ENCODE measurements at regions not wholly inside any gene's neighbourhood (a gene's known extent, or its start where the extent isn't known, plus 50 kb on each side); places are given as distances from the start of the nearest gene placed in this dataset.

DNA sequence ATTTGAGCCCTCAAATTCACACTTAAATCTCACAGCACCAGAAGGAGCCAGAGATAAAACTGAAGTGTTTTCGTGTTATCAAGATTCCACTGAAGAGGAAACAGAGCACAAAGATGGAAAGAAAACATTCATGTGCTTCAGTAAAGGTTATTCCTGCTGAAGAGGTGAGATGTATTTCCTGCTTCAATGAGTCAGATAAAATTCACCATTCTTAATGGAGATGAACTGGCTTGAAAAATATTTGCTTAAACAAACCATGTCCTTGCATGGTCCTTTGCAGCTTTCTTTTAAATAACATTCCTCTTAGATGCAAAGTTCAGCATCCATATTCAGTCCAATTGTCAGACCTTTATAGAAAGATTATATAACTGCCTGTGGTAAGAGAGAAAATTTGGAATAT lies 294.2 kb downstream of the IPMK start:
- no peak overlapping the region for H3K4me3 ChIP-seq (ENCODE audit: low read depth, low read length)
- DNase-seq (ENCODE audit: low read depth): no peak
- TF ChIP-seq, protein P1, sequence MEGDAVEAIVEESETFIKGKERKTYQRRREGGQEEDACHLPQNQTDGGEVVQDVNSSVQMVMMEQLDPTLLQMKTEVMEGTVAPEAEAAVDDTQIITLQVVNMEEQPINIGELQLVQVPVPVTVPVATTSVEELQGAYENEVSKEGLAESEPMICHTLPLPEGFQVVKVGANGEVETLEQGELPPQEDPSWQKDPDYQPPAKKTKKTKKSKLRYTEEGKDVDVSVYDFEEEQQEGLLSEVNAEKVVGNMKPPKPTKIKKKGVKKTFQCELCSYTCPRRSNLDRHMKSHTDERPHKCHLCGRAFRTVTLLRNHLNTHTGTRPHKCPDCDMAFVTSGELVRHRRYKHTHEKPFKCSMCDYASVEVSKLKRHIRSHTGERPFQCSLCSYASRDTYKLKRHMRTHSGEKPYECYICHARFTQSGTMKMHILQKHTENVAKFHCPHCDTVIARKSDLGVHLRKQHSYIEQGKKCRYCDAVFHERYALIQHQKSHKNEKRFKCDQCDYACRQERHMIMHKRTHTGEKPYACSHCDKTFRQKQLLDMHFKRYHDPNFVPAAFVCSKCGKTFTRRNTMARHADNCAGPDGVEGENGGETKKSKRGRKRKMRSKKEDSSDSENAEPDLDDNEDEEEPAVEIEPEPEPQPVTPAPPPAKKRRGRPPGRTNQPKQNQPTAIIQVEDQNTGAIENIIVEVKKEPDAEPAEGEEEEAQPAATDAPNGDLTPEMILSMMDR (conservative IDR thresholded peaks at IDR 0.05; ENCODE audit: low read depth, low read length): no peak

DNA sequence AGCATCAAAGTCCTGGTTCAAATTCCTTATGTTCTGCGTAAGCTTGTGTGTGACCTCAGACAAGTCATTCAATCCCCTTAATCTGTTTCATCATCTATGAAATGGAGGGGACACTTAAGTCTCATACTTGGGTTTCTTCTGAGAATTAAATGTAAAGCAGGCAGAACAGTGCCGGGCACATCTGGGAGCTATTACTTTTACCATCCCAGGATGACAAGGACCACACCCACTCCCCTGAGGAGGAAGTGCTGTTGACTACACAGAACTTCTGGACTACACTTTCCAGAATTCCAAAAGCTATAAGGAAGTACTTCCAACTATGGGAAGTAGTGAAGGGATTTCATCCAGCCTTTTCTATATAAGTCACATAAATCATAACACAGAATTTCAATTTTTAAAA lies 294.9 kb downstream of the IPMK start:
- TF ChIP-seq, protein P1 (conservative IDR thresholded peaks at IDR 0.05; ENCODE audit: low read depth, low read length): no peak
- no peak for DNase-seq (ENCODE audit: low read depth)
- no peak overlapping the region for H3K4me3 ChIP-seq (ENCODE audit: low read depth, low read length)

DNA sequence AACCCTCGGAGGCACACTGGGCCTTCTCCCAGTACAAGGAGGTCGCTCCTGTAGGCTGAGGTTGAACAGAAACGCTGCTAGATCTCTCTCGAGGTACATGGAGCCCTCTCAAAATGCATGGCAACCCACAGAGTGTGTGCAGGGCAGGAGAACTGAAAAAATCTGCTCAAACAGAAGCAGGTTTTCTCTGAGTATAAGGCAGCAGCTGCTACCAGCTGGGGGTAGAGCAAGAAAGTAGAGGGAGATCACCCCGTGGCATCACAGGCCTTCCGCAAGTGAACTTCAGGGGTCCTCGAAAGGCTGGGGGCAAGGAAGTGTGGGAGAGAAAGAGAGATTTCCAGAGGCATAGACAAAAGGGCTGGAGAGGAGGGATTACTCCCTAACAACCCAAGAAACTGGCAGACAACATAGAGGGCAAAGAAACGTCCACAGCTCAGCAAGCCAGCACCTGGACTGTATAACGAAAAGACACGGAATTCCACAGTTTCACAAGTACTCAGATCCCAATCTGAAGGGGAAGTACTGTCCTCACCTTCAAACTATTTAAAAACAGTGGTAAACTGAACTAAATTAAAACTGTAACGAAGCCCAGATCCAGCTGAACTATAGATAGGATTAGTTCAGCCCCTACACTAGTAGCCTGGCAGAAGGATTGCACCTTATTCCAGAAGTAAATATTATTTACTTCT lies 299.2 kb downstream of the IPMK start:
- H3K4me3 ChIP-seq (ENCODE audit: low read depth, low read length): no peak overlapping the region
- DNase-seq (ENCODE audit: low read depth): no peak
- TF ChIP-seq, protein P1 (conservative IDR thresholded peaks at IDR 0.05; ENCODE audit: low read depth, low read length): no peak

DNA sequence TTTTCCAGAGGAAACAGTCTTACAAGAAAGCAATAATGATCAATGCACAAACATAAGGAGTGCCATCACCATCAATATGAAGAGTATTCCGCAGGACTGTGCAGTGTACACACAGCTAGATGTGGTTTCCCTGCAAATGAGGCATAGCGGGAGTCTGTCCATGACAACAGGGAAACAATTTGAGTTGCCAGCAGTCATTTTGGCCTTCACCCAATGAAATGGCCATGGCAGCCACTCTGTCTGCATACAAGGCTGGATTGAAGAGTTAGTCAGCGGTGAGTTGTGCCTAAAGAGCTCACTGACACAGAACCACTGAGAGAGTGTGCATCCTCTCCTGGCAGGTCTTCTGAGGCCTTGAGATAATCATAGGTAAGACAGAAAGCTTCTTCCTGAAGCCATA lies 303.3 kb downstream of the IPMK start:
- no peak overlapping the region for H3K4me3 ChIP-seq (ENCODE audit: low read depth, low read length)
- peak; percentile 64 for DNase-seq (ENCODE audit: low read depth)
- TF ChIP-seq, protein P1 (conservative IDR thresholded peaks at IDR 0.05; ENCODE audit: low read depth, low read length): no peak

DNA sequence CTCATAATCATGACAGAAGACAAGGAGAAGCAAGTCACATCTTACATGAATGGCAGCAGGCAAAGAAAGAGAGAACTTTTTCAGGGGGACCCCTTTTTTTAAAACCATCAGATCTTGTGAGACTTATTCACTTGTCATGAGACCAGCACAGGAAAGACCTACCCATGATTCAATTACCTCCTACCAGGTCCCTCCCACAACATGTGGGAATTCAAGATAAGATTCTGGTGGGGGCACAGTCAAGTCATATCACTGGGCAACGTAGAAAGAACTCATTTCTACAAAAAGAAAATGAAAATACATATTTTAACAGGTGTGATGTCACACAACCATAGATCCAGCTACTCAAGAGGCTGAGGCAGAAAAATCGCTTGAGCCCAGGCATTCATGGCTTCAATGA lies 304.1 kb downstream of the IPMK start:
- no peak overlapping the region for H3K4me3 ChIP-seq (ENCODE audit: low read depth, low read length)
- no peak for DNase-seq (ENCODE audit: low read depth)
- TF ChIP-seq, protein P1 (conservative IDR thresholded peaks at IDR 0.05; ENCODE audit: low read depth, low read length): no peak

DNA sequence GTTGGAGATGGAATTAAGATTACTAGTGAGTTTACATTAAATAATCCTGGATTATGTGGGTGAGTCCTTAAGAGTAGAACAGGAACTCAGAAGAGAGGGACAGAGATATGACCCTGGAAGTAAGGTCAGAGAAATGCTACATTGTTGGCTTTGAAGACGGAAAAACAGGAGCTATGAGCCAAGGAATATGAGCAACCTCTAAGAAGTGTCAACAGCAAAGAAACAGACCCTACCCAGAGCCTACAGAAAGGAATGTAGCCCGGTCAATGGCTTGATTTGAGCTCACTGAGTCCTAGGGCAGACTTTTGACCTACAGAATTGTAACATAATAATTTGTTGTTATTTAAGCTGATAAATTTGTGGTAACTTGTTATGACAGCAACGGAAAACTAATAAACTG lies 304.9 kb downstream of the IPMK start:
- no peak overlapping the region for H3K4me3 ChIP-seq (ENCODE audit: low read depth, low read length)
- DNase-seq (ENCODE audit: low read depth): no peak
- TF ChIP-seq, protein P1 (conservative IDR thresholded peaks at IDR 0.05; ENCODE audit: low read depth, low read length): no peak

DNA sequence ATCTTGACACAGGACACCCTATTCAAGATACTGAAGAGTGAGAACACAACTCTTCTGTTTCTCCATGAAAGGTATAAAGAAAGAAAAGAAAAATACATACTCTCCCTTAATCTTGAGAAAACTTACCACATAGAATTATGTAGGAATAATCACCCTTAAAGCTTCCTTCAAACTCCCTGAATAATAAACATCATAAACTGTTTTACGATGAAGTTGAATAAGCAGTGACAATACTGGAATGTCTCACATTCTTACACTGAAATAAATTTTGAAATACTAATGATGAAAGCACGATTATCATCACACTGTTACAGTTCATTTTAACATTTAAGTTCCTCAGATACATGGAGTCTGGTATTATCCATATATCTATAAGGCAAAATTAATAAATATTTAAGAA lies 306.2 kb downstream of the IPMK start:
- TF ChIP-seq, protein P1 (conservative IDR thresholded peaks at IDR 0.05; ENCODE audit: low read depth, low read length): no peak
- no peak for DNase-seq (ENCODE audit: low read depth)

More for the DNA sequence above, 306.2 kb downstream of the IPMK start:
- H3K4me3 ChIP-seq (ENCODE audit: low read depth, low read length): no peak overlapping the region

Data from epithelial cell of proximal tubule (primary cell).